Panc1 (cell line): ENCODE measurements at regions not wholly inside any gene's neighbourhood (a gene's known extent, or its start where the extent isn't known, plus 50 kb on each side); places are given as distances from the start of the nearest gene placed in this dataset.

Source experiments
- ATAC-seq: fragments of 200-7000 bp; cut with Tn5 transposase; 2 replicates; pipeline ENCODE4 v1.9.1; 2020; ENCODE audit warnings: mild to moderate bottlenecking, moderate library complexity
- BruUV-seq: library from RNA; stranded (reverse); fragments of 400-500 nt; replicated peaks from 2 replicates; lab custom pipeline; 2021; lab: Mats Ljungman, UMichigan
- CTCF ChIA-PET: fragments of 300-600 bp; sonication (Branson Sonifier 250); formaldehyde crosslinking; loops from one replicate; lab custom pipeline; 2022; ENCODE audit warnings: antibody characterized with exemption; lab: Charles Lee
- POLR2A ChIA-PET: fragments of 300-600 bp; sonication (Branson Sonifier 250); formaldehyde crosslinking; loops from one replicate; lab custom pipeline; 2022; ENCODE audit warnings: antibody characterized with exemption; lab: Charles Lee
- DNase-seq: peaks from one replicate; pipeline ENCODE4 v3.0.0-alpha.2; 2010; ENCODE audit warnings: low read depth, low spot score
- H3K27ac ChIP-seq: 2 replicates; pipeline ENCODE4 v1.5.1; 2011; ENCODE audit warnings: mild to moderate bottlenecking, low read length, inconsistent platforms
- H3K27me3 ChIP-seq: fragments of 200-500 bp; sonication (Bioruptor generic); 2 replicates; pipeline ENCODE4 v1.6.0; 2014; ENCODE audit warnings: low read length, inconsistent platforms; ENCODE audit not compliant: control insufficient read depth, insufficient read depth
- H3K36me3 ChIP-seq: fragments of 200-500 bp; sonication (Bioruptor generic); 2 replicates; pipeline ENCODE4 v1.5.1; 2014; ENCODE audit warnings: inconsistent platforms, mild to moderate bottlenecking, low read length, moderate library complexity; ENCODE audit not compliant: control insufficient read depth, insufficient read depth
- H3K4me1 ChIP-seq: 2 replicates; pipeline ENCODE4 v1.5.1; 2011; ENCODE audit warnings: inconsistent platforms, mild to moderate bottlenecking, low read length, moderate library complexity; ENCODE audit not compliant: control insufficient read depth, insufficient read depth
- H3K4me3 ChIP-seq, 2 experiments: 2 replicates each; pipeline ENCODE4 v1.5.1; 2011 to 2012; ENCODE audit warnings: low read depth in 2 of 2, low read length in 2 of 2, mild to moderate bottlenecking in 2 of 2, inconsistent platforms in 1 of 2, moderate library complexity in 1 of 2
- H3K9me3 ChIP-seq: fragments of 200-500 bp; sonication (Bioruptor generic); 2 replicates; pipeline ENCODE4 v1.5.1; 2014; ENCODE audit warnings: low read depth, mild to moderate bottlenecking, inconsistent platforms, low read length, moderate library complexity; ENCODE audit not compliant: control insufficient read depth, insufficient read depth
- POLR2AphosphoS5 ChIP-seq: IDR thresholded peaks from 2 replicates; pipeline ENCODE4 v1.6.1; 2012; ENCODE audit warnings: mild to moderate bottlenecking, low read depth, low read length, moderate library complexity
- REST ChIP-seq, 2 experiments: IDR thresholded peaks; 2 replicates each; pipeline ENCODE4 v1.6.1; 2011 to 2012; ENCODE audit warnings: low read depth in 2 of 2, control low read depth in 1 of 2, low read length in 1 of 2, mild to moderate bottlenecking in 1 of 2, moderate library complexity in 1 of 2; ENCODE audit not compliant: insufficient read depth in 1 of 2
- SIN3A ChIP-seq: IDR thresholded peaks from 2 replicates; pipeline ENCODE4 v1.6.1; 2012; ENCODE audit warnings: low read depth, mild to moderate bottlenecking, low read length, moderate library complexity, borderline replicate concordance; ENCODE audit not compliant: insufficient read depth
- TCF7L2 ChIP-seq: IDR thresholded peaks from 2 replicates; pipeline ENCODE4 v1.6.1; 2011; ENCODE audit warnings: mild to moderate bottlenecking, low read depth, low read length, inconsistent platforms
- in situ Hi-C: cut with HindIII; loops from 2 replicates; pipeline ENCODE4 v1.10.0; 2016; ENCODE audit warnings: low sequenced_read_pairs, low pct_unique_long_range_greater_than_20kb
- intact Hi-C: fragments of 100-400 bp; cut with micrococcal nuclease; formaldehyde crosslinking; loops from one replicate; pipeline ENCODE4 v1.10.0; 2022; ENCODE audit not compliant: unreplicated experiment
- TF ChIP-seq, protein P1 (sequence below): fragments of 450-650 bp; IDR thresholded peaks from 2 replicates; pipeline ENCODE4 v1.5.1; 2017; ENCODE audit warnings: mild to moderate bottlenecking

GRCh38 chr10:110416776-110417711, 80.7 kb upstream of the DUSP5 start:
- TF ChIP-seq REST (IDR thresholded peaks at IDR 0.05; ENCODE audit: insufficient read depth in 1 of 2, low read depth in 2 of 2, low read length in 1 of 2) (no peak), TCF7L2 (no peak), SIN3A (no peak), POLR2AphosphoS5 (no peak)
- TF ChIP-seq, protein P1, sequence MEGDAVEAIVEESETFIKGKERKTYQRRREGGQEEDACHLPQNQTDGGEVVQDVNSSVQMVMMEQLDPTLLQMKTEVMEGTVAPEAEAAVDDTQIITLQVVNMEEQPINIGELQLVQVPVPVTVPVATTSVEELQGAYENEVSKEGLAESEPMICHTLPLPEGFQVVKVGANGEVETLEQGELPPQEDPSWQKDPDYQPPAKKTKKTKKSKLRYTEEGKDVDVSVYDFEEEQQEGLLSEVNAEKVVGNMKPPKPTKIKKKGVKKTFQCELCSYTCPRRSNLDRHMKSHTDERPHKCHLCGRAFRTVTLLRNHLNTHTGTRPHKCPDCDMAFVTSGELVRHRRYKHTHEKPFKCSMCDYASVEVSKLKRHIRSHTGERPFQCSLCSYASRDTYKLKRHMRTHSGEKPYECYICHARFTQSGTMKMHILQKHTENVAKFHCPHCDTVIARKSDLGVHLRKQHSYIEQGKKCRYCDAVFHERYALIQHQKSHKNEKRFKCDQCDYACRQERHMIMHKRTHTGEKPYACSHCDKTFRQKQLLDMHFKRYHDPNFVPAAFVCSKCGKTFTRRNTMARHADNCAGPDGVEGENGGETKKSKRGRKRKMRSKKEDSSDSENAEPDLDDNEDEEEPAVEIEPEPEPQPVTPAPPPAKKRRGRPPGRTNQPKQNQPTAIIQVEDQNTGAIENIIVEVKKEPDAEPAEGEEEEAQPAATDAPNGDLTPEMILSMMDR, result no peak
- Histone ChIP-seq H3K9me3 (no peaks in the 10 kb centered on the region), H3K4me1 (peaks cover 8% of the 10 kb centered on the region; the same call in 1 of the 2 replicates), H3K4me3 (no peak overlapping the region), H3K36me3 (no peaks in the 10 kb centered on the region), H3K27me3 (no peaks in the 10 kb centered on the region), H3K27ac (no peak overlapping the region)
- CTCF ChIA-PET, result no interaction called here
- in situ Hi-C loops (no loop called here), intact Hi-C loops (no loop called here)
- POLR2A ChIA-PET, result no interaction called here
- ATAC-seq (no peak), DNase-seq (no peak)
- no TSS peak for BruUV-seq

- no peak for TF ChIP-seq POLR2AphosphoS5
- no peak for TF ChIP-seq REST (IDR thresholded peaks at IDR 0.05; ENCODE audit: insufficient read depth in 1 of 2, low read depth in 2 of 2, low read length in 1 of 2)
- TF ChIP-seq TCF7L2, result no peak
- no peak for TF ChIP-seq SIN3A
- TF ChIP-seq, protein P1, result no peak
- DNase-seq (no peak), ATAC-seq (no peak)
- in situ Hi-C loops (no loop called here), intact Hi-C loops (no loop called here)
- POLR2A ChIA-PET, result no interaction called here
- no TSS peak for BruUV-seq
- Histone ChIP-seq H3K27me3 (no peaks in the 10 kb centered on the region), H3K9me3 (no peaks in the 10 kb centered on the region), H3K27ac (no peak overlapping the region), H3K4me1 (peaks cover 8% of the 10 kb centered on the region; the same call in 1 of the 2 replicates), H3K4me3 (no peak overlapping the region), H3K36me3 (no peaks in the 10 kb centered on the region)
- CTCF ChIA-PET, result no interaction called here
Observed at GRCh38 chr10:110418218-110418617, 79.5 kb upstream of the DUSP5 start.
